Right lobe of liver (tissue), 6 donors: ENCODE measurements at regions not wholly inside any gene's neighbourhood (a gene's known extent, or its start where the extent isn't known, plus 50 kb on each side); places are given as distances from the start of the nearest gene placed in this dataset.
"Not testable (repeated sequence)": the region's sequence is repeated elsewhere in the genome, so short reads cannot be mapped to it uniquely, and the experiment has no call there.

Experiments
- ATAC-seq, 4 donors: fragments of 200-7000 bp; cut with Tn5 transposase; one replicate each; pipeline ENCODE4 v1.9.1; 2020; ENCODE audit warnings: mild to moderate bottlenecking in 4 of 4, moderate library complexity in 4 of 4
- DNase-seq, 3 donors: peaks; one replicate each; pipeline ENCODE4 v3.0.0-alpha.2; 2020
- H3K27ac ChIP-seq, 3 donors: fragments of 200-600 bp; one replicate each; pipeline ENCODE4 v1.8.0; 2022
- H3K27me3 ChIP-seq, 2 donors: fragments of 200-600 bp; one replicate each; pipeline ENCODE4 v1.8.0; 2022
- H3K36me3 ChIP-seq, 4 donors: fragments of 200-600 bp; sonication (generic) in 1 of 4; one replicate each; pipeline versions ENCODE4 v1.5.1 to v1.8.0; 2017 to 2022; ENCODE audit warnings: control low read depth in 1 of 4
- H3K4me1 ChIP-seq, 4 donors: fragments of 200-600 bp; sonication (generic) in 1 of 4; one replicate each; pipeline versions ENCODE4 v1.5.1 to v1.8.0; 2017 to 2022; ENCODE audit warnings: control low read depth in 1 of 4
- H3K4me3 ChIP-seq, 3 donors: fragments of 200-600 bp; one replicate each; pipeline ENCODE4 v1.8.0; 2022
- H3K9me3 ChIP-seq, 4 donors: fragments of 200-600 bp; sonication (generic) in 1 of 4; one replicate each; pipeline versions ENCODE4 v1.5.1 to v1.8.0; 2017 to 2022; ENCODE audit warnings: control low read depth in 1 of 4
- CTCF ChIP-seq, 4 donors: fragments of 200-600 bp in 3 of 4; fragments of 450-650 bp in 1 of 4; IDR thresholded peaks; one replicate each; pipeline versions ENCODE4 v1.5.1 to v1.8.0; 2016 to 2022; ENCODE audit warnings: antibody characterized with exemption in 4 of 4, mild to moderate bottlenecking in 2 of 4
- POLR2A ChIP-seq: fragments of 450-650 bp; IDR thresholded peaks from one replicate; pipeline ENCODE4 v1.6.1; 2017; ENCODE audit warnings: antibody characterized with exemption, mild to moderate bottlenecking
- WGBS: methylation state at CpG from one replicate; pipeline ENCODE4 v1.1.6; 2018; ENCODE audit warnings: low coverage, low lambda C conversion rate; ENCODE audit not compliant: insufficient coverage; ENCODE audit errors: missing lambda C conversion rate; 5-methylcytosine and 5-hydroxymethylcytosine counted together
- intact Hi-C, 2 donors: fragments of 100-400 bp; cut with DNase I; formaldehyde crosslinking; loops; one replicate each; pipeline versions ENCODE4 v1.11.2 to v1.14.1; 2022
- donor health status: DM: no; HTN: yes; CAD: no.
- donor health status: DM: no; HTN: no; CAD: no.
- donor health status: DM: no; HTN: no; CAD: no.
- donor health status: DM: no; HTN: yes; CAD: no.
- donor health status: DM: no; HTN: yes; CAD: no.

GRCh38 chr3:194036842-194037241, 99.1 kb upstream of the HES1 start:
- ATAC-seq, result peak in 1 of 4 donors; percentile 9
- Histone ChIP-seq H3K4me3 (no peak overlapping the region), H3K9me3 (no peaks in the 10 kb centered on the region), H3K27me3 (no peaks in the 10 kb centered on the region), H3K4me1 (peaks cover 0 to 36% (median 13%) of the 10 kb centered on the region in 4 donors), H3K27ac (no peak overlapping the region), H3K36me3 (no peaks in the 10 kb centered on the region)
- intact Hi-C loops, result no loop called here
- TF ChIP-seq POLR2A (no peak), CTCF (IDR thresholded peaks at IDR 0.05) (no peak)
- no peak for DNase-seq
- 90% methylated on average over 6 of the region's 6 CpGs for WGBS

- intact Hi-C loops, H3K36me3 ChIP-seq, H3K27me3 ChIP-seq, DNase-seq, ATAC-seq, H3K9me3 ChIP-seq, H3K27ac ChIP-seq, H3K4me3 ChIP-seq: not testable (repeated sequence)
- WGBS, result 82% methylated on average over 8 of the region's 13 CpGs
- peaks cover 0 to 21% (median 9%) of the 10 kb centered on the region in 4 donors for H3K4me1 ChIP-seq
These were observed 97.6 kb upstream of the HES1 start for GRCh38 chr3:194038346-194038745.

- no peak for DNase-seq
- no peak overlapping the region for H3K27ac ChIP-seq
- H3K4me1 ChIP-seq, result peaks cover 0 to 17% (median 8%) of the 10 kb centered on the region in 4 donors
- WGBS, result 94% methylated on average over 2 of the region's 5 CpGs
- TF ChIP-seq CTCF (IDR thresholded peaks at IDR 0.05) (no peak), POLR2A (no peak)
- intact Hi-C loops, result no loop called here
- H3K4me3 ChIP-seq, result no peak overlapping the region
- H3K27me3 ChIP-seq, result no peaks in the 10 kb centered on the region
- H3K36me3 ChIP-seq, result no peaks in the 10 kb centered on the region
- H3K9me3 ChIP-seq, result no peaks in the 10 kb centered on the region
- no peak for ATAC-seq
These were observed 97.0 kb upstream of the HES1 start for GRCh38 chr3:194038960-194039359.

- 63% methylated on average over 11 of the region's 15 CpGs for WGBS
- intact Hi-C loops, result no loop called here
- no peak for TF ChIP-seq CTCF (IDR thresholded peaks at IDR 0.05)
- no peak overlapping the region for H3K27ac ChIP-seq
- DNase-seq (no peak), ATAC-seq (peak; percentile 46 to 74 (median 66))
- H3K36me3 ChIP-seq, result no peaks in the 10 kb centered on the region
- no peaks in the 10 kb centered on the region for H3K27me3 ChIP-seq
- H3K4me1 ChIP-seq, result peaks cover 0 to 5% (median 2%) of the 10 kb centered on the region in 4 donors
- no peaks in the 10 kb centered on the region for H3K9me3 ChIP-seq
- no peak overlapping the region for H3K4me3 ChIP-seq
These were observed 95.3 kb upstream of the HES1 start for GRCh38 chr3:194040516-194041273.

GRCh38 chr3:194042927-194043326, 93.0 kb upstream of the HES1 start:
- Histone ChIP-seq H3K27me3 (no peaks in the 10 kb centered on the region), H3K4me3 (no peak overlapping the region), H3K4me1 (peaks cover 0 to 26% (median 11%) of the 10 kb centered on the region in 4 donors), H3K9me3 (no peaks in the 10 kb centered on the region), H3K36me3 (no peaks in the 10 kb centered on the region), H3K27ac (no peak overlapping the region)
- TF ChIP-seq CTCF (IDR thresholded peaks at IDR 0.05) (no peak), POLR2A (no peak)
- DNase-seq (no peak), ATAC-seq (no peak)
- intact Hi-C loops, result no loop called here
- WGBS, result 66% methylated on average over 4 of the region's 5 CpGs
